ENCODE measurements at regions not wholly inside any gene's neighbourhood (a gene's known extent, or its start where the extent isn't known, plus 50 kb on each side); places are given as distances from the start of the nearest gene placed in this dataset.

DNA sequence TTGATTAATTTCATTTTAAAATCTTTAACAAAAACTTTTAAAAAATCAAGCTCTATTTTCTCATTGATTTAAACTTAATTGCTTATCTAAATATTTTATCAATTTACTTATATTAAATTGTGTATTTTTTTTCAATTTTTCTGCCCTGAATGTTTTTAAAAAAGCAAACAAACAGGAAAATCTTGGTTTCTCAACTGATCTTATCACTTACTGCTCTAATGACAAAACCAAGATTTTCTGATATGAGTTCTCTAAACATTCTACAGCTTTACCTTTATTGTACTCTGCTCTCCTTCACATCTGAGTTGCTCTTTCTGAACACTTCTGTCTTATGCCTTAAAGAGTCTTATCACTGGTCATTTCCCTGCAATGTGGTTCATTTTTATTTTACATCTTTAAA, 587.8 kb upstream of the BCHE start:
- TF ChIP-seq BHLHE40 (IDR thresholded peaks at IDR 0.05; ENCODE audit: borderline replicate concordance), result no peak
- no peak for TF ChIP-seq ELF4 (IDR thresholded peaks at IDR 0.05)
- TF ChIP-seq CTBP1 (IDR thresholded peaks at IDR 0.05; ENCODE audit: borderline replicate concordance), result no peak
- TF ChIP-seq SP1 (IDR thresholded peaks at IDR 0.05), result no peak
- TF ChIP-seq ZNF384 (IDR thresholded peaks at IDR 0.05), result no peak
- no peak for TF ChIP-seq FOXK2 (IDR thresholded peaks at IDR 0.05)
- TF ChIP-seq FOXA1 (IDR thresholded peaks at IDR 0.05), result no peak
- no peak for TF ChIP-seq ARNT (IDR thresholded peaks at IDR 0.05)
- TF ChIP-seq TARDBP (IDR thresholded peaks at IDR 0.05), result no peak
- no peak for TF ChIP-seq HDGF (IDR thresholded peaks at IDR 0.05; ENCODE audit: borderline replicate concordance)
